Fibroblast of peridontal ligament (primary cell): ENCODE measurements at regions not wholly inside any gene's neighbourhood (a gene's known extent, or its start where the extent isn't known, plus 50 kb on each side); places are given as distances from the start of the nearest gene placed in this dataset.

ENCODE experiments used
- DNase-seq: peaks from one replicate; pipeline ENCODE4 v3.0.0-alpha.2; 2010; ENCODE audit errors: extremely low read depth

DNA sequence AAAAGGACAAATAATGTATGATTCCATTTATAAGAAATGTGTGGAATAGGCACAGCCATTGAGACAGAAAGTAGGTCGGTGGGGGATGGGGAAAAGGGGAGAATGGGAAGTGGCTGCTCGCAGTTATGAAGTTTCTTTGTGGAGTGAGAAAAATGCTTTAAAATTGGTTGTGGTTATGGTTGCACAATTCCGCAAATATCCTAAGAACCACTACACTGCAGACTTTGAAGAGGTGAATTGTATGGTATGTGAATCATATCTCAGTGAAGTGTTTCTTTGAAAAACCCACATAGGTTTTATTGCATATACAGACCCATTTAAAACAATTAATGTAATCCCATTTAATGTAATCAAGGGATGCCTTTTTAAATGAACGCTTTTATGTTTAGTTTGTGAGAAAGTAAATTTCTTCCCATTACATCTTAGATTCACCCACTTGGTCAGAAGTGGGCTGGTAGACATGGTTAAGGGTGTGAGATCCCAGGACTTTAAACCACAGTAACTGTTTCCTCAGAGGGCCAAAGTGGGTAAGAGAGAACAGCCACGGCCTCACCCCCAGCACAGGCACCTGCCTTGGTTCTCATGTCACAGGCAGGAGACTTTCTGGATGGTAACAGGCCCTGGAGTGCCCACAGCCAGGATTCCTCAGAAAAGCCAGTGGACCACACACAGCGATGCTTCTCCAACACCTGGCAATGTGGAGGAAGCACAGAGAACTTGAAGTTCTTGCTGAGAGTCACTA lies 119.3 kb upstream of the GJB6 start:
- peak; percentile 67 for DNase-seq

DNA sequence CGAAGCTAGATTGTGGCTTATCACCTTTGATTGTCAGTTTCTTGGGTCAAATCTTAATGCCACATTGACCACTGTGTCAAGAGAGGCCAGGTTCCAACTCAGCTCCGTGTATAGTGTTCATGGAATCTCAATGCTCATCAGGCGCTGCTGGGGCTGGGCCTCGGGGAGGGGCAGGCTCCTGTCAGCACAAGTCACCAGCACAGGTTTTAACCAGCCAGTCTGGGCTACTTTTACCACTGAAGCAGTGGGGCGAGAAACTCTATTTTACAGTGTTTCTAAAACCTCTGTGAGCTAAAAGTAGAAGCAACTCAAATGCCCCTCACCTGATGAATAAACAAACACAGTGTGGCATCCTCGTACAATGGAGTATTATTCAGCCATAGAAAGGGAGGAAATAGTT lies 118.7 kb upstream of the GJB6 start:
- no peak for DNase-seq

DNA sequence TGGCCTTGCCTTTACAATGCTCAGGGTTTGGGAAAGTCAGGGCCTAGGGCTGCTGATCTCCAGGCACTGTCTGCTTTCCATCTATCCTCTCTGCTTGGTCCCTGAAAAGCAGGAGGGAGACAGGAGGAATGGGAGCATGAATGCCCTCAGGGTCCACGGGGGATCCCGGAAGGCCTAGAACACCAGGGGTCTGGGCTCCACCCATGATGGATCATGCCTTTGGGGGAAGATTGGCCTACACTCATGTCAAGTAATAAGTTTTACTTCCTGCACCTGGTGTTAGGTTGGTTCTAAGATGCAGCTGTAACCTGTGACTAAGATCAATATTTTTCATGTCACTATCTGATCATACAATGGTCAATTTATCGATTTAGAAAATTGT lies 118.3 kb upstream of the GJB6 start:
- no peak for DNase-seq

DNA sequence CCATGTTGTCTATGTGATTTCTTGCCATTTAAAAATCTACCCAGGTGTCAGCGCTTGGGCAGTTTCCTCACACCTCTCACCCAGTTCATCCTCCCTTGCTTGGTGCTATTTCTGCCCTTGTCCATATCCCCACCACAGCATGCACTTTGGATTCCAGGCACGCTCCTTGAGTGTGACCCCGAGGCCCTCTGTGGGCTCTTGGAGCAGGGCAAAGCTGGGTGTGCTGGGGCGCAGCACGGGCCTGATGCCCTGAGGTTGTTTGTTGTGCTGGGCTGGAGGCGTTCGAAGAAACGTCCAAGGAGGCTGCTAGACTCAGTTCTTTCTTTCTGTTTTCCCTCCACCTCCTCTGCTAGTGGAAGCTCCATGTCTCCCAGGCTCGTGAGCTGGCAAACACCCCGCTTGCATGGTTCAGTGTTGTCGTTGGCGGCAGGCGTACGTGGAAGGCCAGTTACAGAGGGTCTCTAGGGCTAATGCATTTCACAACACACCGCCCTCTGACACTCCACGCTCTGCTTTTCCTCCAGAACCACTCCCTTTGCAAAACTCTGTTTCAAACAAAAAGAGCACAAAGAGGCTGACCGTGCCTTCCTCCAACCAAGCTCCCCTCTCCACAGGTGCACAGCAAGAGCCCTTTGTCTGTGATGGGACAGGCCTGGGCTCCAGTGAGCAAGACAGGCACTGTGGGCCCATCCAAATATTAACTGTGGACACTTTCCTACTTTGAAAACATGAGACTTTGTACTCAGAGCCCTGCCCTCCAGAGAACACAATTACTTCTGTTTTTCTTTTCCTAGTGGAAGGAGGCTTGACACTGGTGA lies 117.7 kb upstream of the GJB6 start:
- DNase-seq = no peak

DNA sequence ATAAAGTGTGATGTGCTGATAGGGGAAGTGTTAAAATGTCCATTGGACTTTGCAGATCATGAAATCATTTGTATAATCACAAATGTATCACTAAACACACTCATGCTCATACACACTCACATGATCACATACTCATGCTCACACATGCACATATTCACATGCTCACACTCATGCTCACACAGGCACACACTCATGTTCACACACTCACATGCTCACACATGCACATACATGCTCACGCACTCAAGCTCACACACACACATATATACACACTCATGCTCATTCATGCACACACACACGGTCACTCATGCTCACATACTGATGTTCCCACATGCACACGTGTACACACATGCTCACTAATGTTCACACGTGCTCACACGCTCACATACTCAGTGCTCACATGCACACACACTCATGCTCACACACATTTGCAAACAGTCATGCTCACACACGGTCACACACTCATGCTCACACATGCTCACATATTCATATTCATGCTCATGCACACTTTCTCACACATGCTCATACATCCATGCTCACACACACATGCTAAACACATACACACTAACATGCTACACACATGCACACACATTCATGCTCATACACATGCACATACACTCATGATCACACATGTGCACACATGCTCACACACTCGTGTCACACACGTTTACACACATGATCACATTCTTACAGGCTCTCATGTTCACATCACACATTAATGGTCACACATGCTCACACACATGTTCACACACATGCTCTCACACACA lies 116.7 kb upstream of the GJB6 start:
- no peak for DNase-seq

DNA sequence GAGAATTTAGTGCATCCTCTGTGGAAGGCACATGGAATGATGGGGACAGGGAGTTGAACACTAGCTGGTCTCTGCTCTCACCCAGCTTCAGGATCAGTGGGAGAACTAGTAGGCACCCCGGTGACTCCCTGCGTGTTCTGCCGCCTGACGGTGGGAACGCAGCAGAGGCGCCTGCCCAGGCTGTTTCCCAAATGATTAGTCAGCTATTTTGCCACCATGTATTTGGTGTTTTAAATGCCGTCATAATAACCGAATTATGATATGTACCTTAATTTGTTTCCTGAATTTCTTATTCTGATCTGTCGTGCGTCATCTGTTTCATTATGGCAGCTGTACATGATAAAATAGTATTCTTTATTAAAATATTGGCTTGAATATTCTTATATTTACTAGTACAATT lies 115.9 kb upstream of the GJB6 start:
- DNase-seq = no peak

DNA sequence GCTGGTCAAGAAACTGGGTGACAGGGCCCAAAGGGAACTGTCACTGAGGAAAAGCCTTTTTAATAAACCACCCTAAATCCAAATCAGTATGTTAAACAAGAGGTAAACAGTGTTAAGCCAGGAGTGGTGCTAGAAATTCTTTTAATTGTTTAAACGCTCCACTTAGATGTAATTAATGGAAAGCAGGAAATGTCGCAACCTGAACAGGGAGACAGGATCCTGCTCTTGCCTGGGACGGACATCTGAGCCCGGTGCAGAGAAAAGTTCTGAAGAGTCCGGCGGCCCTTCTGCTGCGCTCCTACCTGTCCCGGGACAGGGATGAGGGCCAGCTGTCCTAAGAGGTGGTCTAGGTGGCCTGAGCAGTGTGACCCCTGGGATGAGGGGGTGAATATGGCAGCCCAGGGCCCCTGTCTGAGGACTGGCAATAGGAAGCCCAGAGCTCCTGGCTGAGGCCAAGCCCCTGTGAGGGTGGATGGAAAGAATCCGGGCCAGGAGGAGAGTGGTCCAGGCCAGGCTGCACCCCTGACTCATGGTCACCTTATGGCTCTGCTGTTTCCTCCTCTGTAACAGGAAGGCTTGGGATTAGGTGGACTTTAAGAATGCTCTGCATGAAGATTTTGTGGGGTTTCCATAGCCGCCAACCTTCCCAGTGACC lies 112.8 kb upstream of the GJB6 start:
- DNase-seq = no peak

DNA sequence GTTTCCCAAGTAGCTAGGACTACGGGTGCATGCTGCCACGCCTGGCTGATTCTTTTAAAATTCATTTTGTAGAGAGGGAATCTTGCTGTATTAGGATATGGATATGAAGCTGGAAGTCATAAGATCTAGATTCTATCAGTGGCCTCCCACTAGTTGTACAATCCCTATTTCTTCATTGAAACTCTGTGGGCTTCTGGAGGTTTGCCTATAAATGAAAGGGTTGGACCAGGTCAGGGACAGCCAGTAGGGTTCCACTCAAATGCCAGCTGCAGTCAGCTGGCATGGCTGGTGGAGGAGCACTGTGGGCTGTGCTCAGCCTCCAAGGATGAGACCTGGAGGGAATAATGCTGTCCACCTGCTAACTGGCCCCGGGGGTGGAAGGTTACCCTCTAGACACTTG lies 110.2 kb upstream of the GJB6 start:
- DNase-seq = no peak

DNA sequence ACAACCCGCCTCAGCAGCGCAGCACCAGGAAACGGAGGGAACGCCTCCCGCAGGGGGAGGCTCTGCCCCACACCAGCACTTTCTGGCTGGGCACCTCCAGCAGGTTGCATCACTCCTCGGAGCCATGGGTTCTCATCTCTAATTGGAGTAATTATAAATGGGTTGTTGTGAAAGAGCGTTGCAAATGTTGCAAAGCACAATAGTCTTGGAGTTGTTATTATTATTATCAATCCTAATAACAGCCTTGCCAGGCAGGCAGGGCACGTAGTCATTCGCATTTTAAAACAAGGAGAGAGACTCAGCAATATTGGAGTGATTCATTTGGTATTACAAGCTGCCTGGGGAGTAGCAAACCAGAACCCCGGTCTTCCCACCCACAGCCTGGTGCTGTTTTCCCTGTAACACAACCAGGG lies 108.6 kb upstream of the GJB6 start:
- DNase-seq = no peak

DNA sequence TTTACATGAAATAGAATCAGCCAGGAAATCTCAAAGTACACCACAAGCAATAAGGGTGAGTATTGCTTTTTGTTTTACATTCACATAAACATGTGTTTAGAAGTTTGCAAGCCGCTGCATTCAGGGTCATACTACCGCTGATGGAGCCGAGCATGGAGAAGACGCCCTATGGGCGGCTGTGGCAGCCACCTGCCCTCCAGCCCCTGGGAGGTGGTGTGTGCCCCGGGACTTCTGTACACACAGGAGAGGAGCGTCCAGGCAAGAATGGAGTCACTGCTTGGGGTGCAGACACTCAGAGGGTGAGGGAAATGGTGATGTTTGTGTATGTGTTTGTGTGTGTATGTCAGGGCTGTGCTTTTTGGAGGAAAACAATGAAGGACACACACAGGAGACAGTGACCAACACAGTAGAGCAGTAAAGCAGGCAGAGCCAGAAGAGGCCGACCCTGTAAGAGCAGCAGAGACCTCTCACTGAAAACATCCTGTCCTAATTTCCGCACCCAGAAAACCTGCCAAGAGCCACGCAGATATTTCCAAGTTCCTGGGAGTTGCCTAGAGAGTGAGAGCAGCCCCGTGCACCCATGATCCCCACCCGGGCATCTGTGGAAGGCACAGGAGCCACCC lies 108.1 kb upstream of the GJB6 start:
- no peak for DNase-seq

DNA sequence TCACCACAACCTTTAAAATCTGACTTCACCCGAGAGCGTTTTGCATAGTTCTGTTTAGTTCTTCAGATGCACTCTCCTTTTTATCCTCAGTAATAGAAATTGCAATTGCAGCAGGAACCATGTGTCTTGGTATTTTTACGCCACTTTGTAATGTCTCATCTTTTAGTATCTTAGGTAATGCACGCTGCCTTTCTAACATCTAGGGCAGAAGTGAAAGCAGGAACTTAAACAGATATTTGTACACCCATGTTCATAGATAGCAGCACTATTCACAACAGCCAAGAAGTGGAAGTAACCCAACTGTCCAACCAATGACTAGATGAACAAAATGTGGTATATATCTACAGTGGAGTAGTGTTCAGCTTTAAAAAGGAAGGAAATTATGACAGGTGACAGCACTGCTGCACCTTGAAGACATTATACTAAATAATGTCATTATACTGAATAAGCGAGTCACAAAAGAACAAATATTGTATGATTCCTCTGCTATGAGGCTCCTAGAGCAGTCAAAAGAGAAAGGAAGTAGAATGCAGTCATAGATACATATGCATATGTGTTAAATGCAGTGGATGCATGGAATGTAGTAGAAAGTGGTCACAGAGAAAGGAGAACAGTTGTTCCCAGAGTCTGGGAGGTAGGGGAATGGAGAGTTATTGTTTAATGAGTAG lies 105.9 kb upstream of the GJB6 start:
- DNase-seq = no peak

DNA sequence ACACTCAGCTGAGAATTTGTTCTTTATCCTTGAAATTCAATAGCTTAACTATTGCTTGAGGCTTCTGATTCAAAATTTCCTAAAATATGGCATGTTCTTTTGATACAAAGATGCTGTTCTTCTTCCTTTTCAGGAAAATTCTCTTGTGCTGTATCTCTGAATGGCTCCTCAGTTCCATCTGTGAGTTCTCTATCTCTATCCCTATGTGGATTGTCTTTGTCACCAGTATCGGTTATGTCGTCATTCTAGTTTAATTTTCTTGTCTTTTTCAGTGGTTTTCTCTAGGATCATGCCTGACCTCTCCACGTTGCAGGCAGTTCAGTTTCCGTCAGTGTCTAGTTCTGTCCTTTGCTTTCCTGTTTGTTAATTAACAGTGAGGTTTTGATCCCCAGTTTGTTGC lies 104.6 kb upstream of the GJB6 start:
- no peak for DNase-seq

DNA sequence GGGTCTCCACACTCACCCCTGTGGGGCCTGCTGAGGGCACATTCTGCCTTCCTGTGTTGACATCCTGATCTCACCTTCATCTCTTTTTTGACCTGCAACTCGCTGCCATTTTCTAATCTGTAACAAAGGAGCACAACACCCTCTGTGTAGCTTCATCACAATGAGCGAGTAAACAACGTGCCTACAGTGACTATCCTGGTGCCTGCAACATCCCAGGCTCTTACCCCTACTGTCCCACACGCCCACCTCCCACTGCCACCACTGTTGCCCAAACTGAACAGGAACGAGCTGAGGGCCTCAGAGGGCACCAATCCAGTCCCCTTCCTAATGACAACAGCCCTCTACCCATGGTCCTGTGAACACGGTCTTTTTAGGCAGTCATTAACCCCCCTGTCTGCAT lies 102.2 kb upstream of the GJB6 start:
- no peak for DNase-seq

DNA sequence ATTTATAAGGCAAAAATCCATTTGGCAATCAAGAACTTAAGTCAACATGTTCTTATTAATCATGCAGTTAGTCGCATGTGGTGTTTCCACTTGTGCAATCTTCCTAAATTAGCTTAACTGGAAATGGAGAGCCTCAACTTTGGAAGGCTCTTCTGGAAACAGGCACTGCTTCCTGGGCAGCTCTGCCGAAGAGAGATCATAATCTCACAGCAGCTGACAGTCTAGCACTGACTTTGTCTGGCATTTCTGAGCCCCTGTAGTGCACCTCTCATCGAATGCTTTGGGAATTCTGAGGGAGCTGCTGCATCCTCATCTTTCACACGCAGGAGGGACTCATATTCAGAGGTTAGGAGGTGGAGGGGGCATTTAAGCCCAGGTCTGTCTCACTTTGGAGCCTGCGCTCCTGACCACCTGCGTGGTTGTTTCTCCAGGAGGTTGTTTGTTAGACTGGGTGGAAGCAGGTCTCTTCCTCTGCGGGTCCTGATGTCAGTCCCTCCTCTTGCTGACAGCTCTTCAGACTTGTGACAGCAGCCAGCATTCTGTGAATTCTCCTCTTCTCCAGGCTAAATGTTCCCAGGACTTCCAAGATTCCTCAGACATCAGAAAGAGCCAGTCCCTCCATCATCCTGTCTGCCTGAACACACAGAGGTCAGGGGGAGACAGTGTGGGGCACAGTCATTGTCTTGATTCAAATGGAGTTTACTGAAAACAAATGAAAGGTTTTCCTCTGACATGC lies 100.4 kb upstream of the GJB6 start:
- no peak for DNase-seq

DNA sequence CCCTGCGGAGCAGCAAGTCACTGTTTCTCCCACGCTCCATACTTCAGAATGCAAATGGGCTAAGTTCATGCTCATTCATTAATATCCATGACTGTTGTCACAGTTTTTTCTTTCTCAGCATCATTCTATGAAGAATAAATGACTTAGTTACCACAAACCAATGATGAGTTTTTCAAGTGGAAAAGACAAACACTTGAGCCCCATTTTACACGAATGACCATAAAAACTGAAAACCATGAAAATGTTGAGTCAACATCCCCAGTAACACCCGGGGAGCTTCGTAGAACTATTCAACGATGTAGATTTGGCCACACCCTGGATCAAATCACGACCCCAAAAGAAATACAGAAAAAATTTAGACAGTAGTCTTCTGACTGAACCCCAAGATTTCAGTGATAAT lies 99.8 kb upstream of the GJB6 start:
- no peak for DNase-seq

DNA sequence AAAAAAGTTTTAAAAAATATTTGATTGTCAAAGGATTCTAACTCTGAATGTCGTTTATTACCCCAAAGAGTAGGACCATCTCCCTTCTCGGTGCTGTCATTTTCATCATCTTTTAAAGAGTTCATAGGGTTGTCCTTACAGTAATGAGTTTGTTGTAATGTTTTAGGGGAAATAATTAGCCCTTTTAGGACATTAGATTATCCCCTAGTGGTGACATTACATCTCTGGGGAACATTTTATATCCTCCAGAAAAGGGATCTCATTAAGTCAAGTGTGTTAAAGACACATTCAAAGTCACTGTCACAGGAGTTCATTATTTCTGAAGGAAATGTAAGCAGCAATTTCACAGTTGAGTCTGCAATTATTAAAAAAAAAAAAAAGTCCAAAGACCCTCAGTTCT lies 99.3 kb upstream of the GJB6 start:
- DNase-seq = no peak

DNA sequence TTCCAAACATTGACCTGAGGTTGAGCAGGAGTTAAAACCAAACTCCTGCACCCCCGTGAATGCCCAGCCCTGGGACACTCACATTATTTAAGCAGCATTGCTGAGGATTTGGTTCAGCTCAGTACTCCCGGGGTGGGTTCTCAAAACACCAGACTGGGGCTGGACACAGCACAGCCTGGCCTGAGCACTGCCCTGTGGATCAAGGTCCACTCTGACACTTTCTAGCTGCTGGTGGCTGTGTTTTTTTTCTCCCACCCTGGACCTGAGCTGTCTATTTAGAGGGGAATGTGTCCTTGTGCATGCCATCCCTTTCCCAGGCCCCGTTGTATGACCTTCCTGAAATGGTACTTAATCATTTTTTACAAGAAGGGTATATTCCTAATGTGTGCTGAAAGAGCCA lies 94.7 kb upstream of the GJB6 start:
- no peak for DNase-seq

DNA sequence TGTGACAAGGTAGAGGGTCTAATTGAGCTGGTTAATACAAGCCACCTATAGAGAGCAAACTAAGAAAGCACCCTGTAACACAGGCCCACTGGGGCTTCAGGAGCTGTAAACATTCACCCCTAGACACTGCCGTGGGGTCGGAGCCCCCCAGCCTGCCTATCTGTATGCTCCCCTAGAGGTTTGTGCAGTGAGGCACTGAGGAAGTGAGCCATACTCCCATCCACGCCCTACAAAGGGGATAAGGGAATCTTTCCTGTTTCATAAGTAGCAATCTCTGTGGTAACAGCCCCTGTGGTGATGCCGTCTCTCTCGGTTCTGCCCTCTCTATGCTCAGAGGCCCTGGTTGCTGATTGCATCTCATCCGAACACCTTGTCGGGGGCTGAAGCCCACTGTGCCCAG lies 94.2 kb upstream of the GJB6 start:
- no peak for DNase-seq

DNA sequence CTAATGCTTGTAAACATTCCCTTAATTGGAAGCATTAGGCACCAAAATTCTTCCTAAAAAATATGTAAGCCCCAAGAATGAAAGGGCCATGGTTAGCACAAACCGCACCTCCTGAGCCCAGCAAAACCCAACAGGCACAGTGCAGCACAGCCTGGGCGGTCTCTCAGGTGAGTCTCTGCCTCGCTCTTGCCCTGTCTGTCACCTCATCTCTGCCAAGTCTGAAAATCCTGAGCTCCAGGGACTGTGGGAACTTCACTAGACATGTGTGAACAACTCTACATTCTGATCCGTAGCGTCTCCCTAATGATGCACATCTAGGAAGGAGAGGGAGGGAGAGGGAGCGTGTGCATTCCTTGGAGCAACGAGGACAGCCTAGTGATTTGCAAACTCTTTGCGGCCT lies 88.8 kb upstream of the GJB6 start:
- DNase-seq = no peak

DNA sequence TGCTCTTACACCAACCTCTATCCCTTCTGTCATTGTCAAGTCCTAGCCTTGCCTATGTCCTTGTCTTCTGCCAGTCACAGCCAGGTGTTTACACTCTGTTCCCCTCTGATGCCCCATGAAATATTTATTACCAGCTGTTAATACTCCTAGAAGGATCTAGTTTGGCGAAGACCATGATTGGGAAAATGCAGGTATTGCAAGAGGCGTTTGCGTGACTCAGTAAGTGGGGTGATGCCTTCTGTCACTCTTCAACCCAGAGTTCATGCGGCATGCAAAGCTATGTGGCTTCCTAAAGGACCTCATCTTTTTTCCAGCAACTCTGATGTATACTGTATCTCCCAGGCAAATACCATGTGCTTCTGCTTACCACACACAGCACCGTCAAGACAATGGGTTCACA lies 81.8 kb upstream of the GJB6 start:
- no peak for DNase-seq

DNA sequence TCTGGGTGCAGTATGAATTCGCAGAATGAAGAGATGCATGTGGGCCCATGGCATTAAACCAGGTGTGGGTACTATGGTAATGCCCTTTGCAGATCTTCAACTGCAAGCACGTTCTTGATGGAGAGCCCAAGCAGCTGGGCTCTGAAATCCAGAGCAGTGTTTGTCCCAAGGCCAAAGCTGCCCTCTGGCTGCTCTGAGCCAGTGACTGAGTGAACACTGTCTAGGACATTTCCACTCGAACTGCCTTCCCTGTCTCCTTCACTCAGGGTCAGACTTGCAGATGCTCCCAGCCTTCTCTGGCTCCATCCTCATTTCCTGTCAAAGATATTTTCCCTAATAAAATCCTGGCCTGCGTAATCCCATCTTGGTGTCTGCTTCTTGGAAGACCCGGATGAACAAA lies 80.2 kb upstream of the GJB6 start:
- DNase-seq = no peak
